Tibial artery (tissue), 4 donors: ENCODE measurements at regions not wholly inside any gene's neighbourhood (a gene's known extent, or its start where the extent isn't known, plus 50 kb on each side); places are given as distances from the start of the nearest gene placed in this dataset.

ENCODE experiments used
- DNase-seq, 2 donors: peaks; one replicate each; pipeline ENCODE4 v3.0.0-alpha.2; 2019
- H3K27ac ChIP-seq, 2 donors: fragments of 200-600 bp; sonication (generic) in 1 of 2; 1 replicate in 1 of 2; 2 replicates in 1 of 2; pipeline ENCODE4 v1.5.1; 2018 to 2019; ENCODE audit warnings: mild to moderate bottlenecking in 1 of 2
- H3K27me3 ChIP-seq, 2 donors: fragments of 200-600 bp; sonication (generic) in 1 of 2; one replicate each; pipeline versions ENCODE4 v1.5.1 to v1.6.0; 2016 to 2019
- H3K36me3 ChIP-seq, 3 donors: fragments of 200-600 bp; sonication (generic) in 2 of 3; one replicate each; pipeline ENCODE4 v1.5.1; 2016 to 2019; ENCODE audit warnings: mild to moderate bottlenecking in 2 of 3
- H3K4me1 ChIP-seq, 4 donors: fragments of 200-600 bp; sonication (generic) in 2 of 4; 1 replicate in 3 of 4; 2 replicates in 1 of 4; pipeline ENCODE4 v1.5.1; 2016 to 2019
- H3K4me3 ChIP-seq, 2 donors: fragments of 200-600 bp; sonication (generic) in 1 of 2; 1 replicate in 1 of 2; 2 replicates in 1 of 2; pipeline ENCODE4 v1.5.1; 2018 to 2019; ENCODE audit warnings: mild to moderate bottlenecking in 2 of 2
- H3K9me3 ChIP-seq, 3 donors: fragments of 200-600 bp; sonication (generic) in 1 of 3; one replicate each; pipeline ENCODE4 v1.5.1; 2016 to 2019
- intact Hi-C: fragments of 100-400 bp; cut with DNase I; formaldehyde crosslinking; loops from one replicate; pipeline ENCODE4 v1.15.0; 2023; ENCODE audit warnings: low total_unique reads
- TF ChIP-seq, protein P1 (sequence below), 2 experiments: fragments of 200-600 bp in 1 of 2; fragments of 450-650 bp in 1 of 2; IDR thresholded peaks; one replicate each; pipeline ENCODE4 v1.5.1; 2017 to 2019; ENCODE audit warnings: antibody characterized with exemption in 2 of 2, mild to moderate bottlenecking in 1 of 2, moderate library complexity in 1 of 2

- no peak overlapping the region for H3K4me3 ChIP-seq
- intact Hi-C loops = loop anchor here (10.0 kb wide), 1 partner anchor 49 kb away; no protein-coding TSS in a partner anchor
- no peaks in the 10 kb centered on the region for H3K9me3 ChIP-seq
- TF ChIP-seq, protein P1, sequence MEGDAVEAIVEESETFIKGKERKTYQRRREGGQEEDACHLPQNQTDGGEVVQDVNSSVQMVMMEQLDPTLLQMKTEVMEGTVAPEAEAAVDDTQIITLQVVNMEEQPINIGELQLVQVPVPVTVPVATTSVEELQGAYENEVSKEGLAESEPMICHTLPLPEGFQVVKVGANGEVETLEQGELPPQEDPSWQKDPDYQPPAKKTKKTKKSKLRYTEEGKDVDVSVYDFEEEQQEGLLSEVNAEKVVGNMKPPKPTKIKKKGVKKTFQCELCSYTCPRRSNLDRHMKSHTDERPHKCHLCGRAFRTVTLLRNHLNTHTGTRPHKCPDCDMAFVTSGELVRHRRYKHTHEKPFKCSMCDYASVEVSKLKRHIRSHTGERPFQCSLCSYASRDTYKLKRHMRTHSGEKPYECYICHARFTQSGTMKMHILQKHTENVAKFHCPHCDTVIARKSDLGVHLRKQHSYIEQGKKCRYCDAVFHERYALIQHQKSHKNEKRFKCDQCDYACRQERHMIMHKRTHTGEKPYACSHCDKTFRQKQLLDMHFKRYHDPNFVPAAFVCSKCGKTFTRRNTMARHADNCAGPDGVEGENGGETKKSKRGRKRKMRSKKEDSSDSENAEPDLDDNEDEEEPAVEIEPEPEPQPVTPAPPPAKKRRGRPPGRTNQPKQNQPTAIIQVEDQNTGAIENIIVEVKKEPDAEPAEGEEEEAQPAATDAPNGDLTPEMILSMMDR (IDR thresholded peaks at IDR 0.05) = no peak
- no peak overlapping the region for H3K27ac ChIP-seq
- H3K4me1 ChIP-seq = no peaks in the 10 kb centered on the region
- DNase-seq = no peak
- peaks cover 0 to 3% of the 10 kb centered on the region in 2 donors for H3K27me3 ChIP-seq
- no peaks in the 10 kb centered on the region for H3K36me3 ChIP-seq
Observed at GRCh38 chr20:20953738-20954618, 152.2 kb downstream of the LINC00237 start.

DNA sequence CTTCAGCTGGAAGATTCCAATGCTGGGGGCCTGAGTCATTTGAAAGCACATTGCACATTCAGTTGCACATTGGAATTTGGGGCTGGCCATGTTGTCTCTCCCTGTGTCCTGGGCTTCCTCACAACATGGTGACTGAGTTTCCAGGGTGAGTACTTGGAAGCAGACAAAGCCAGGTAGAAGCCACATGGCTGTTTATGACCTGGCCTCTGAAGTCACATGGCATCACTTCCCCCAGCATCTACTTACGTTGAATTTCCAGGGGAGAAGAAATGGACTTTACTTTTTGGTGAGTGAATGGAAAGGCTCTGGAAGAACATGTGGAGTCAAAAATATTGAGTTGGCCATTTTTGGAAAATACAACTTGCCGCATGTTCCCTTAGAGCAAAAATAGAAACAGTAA, 155.5 kb downstream of the LINC00237 start:
- no peak overlapping the region for H3K27ac ChIP-seq
- H3K4me3 ChIP-seq = no peak overlapping the region
- no peaks in the 10 kb centered on the region for H3K4me1 ChIP-seq
- intact Hi-C loops = loop anchor here (10.0 kb wide), 1 partner anchor 46 kb away; no protein-coding TSS in a partner anchor
- no peaks in the 10 kb centered on the region for H3K27me3 ChIP-seq
- DNase-seq = no peak
- H3K36me3 ChIP-seq = no peaks in the 10 kb centered on the region
- peaks cover 0 to 5% (median 0%) of the 10 kb centered on the region in 3 donors for H3K9me3 ChIP-seq
- TF ChIP-seq, protein P1 (IDR thresholded peaks at IDR 0.05) = no peak

DNA sequence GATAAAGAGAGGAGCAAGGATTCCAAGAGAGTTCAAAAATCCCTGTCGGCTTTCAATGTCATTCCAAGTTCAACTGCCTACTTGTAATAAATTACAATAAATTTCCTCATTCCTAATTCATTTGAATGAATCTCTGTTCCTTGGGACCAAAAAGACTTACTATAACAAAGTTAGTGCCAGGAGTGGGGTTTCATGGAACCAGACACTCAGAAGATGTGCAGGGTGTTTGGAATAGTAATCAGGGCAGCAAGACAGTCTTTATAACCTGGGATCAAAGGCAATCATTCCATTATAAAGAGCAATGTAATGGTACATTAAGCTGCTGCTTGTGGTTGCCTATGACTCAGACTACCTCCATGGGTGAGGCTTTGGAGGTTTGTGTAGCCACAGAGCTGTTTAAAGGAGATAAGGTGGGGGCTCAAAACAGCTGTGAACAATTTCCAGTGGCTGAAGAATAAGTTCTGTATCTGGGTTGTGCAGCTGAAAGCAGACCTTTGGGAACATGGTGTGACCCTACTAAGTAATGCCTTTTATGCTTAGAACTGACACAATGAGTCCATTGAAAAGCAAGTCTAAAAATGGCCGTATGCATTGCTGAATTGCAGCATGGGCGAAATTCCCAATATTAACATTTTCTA, 159.9 kb downstream of the LINC00237 start:
- Histone ChIP-seq H3K4me1 (no peaks in the 10 kb centered on the region), H3K27ac (no peak overlapping the region), H3K4me3 (no peak overlapping the region), H3K9me3 (peaks cover 0 to 13% (median 0%) of the 10 kb centered on the region in 3 donors), H3K27me3 (no peaks in the 10 kb centered on the region), H3K36me3 (no peaks in the 10 kb centered on the region)
- DNase-seq = no peak
- TF ChIP-seq, protein P1 (IDR thresholded peaks at IDR 0.05) = no peak
- intact Hi-C loops = no loop called here

DNA sequence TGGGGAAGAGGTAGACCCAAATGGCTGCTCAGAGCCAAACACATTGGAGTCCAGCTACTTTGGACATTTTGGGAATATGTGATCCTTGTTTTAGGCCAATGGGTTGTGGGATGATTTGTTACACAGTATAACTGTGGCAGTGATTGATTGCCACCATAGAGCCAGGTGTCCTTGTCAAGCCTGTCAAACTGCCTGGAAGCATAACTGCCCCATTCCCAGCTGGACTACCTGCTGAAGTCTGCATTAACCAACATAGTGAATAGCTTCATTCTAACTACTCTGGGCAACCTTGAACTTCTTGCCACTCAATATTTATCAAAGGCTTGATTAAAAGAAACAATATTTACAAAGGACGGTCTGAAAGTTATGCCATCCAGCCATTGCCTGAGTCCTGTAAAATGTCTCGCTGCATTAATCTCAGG, 164.7 kb downstream of the LINC00237 start:
- no peak overlapping the region for H3K27ac ChIP-seq
- no peaks in the 10 kb centered on the region for H3K36me3 ChIP-seq
- TF ChIP-seq, protein P1 (IDR thresholded peaks at IDR 0.05) = no peak
- H3K27me3 ChIP-seq = no peaks in the 10 kb centered on the region
- no peak for DNase-seq
- no peaks in the 10 kb centered on the region for H3K4me1 ChIP-seq
- intact Hi-C loops = no loop called here
- no peak overlapping the region for H3K4me3 ChIP-seq
- peaks cover 0 to 13% (median 0%) of the 10 kb centered on the region in 3 donors for H3K9me3 ChIP-seq

- Histone ChIP-seq H3K4me1 (no peaks in the 10 kb centered on the region), H3K4me3 (no peak overlapping the region), H3K27ac (no peak overlapping the region), H3K27me3 (no peaks in the 10 kb centered on the region), H3K36me3 (no peaks in the 10 kb centered on the region), H3K9me3 (no peaks in the 10 kb centered on the region)
- DNase-seq = no peak
- TF ChIP-seq, protein P1 (IDR thresholded peaks at IDR 0.05) = no peak
- intact Hi-C loops = no loop called here
Observed at GRCh38 chr20:20939006-20939405, 167.2 kb downstream of the LINC00237 start.
